ENCODE measurements at regions not wholly inside any gene's neighbourhood (a gene's known extent, or its start where the extent isn't known, plus 50 kb on each side); places are given as distances from the start of the nearest gene placed in this dataset.

DNA sequence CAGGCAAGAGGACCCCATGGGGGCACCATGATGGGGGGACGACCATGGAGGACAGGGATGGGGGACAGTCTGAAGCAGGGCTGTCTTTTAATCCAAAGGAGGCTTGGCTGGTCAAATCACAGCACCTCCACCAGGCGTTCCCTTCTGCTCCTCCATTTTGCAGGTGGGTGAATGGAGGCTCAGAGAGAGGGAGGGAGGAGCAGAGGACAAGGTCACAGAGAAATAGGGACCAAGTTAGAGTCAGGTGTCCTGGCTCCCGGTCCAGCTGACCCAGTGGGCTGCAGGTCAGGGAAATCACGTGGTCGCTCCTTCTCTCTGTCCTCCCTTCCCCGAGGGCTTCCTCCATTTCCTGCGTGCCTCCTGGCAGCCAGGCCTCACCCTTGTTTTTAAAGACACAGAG, 156.4 kb upstream of the SMIM23 start:
- no peak for DNase-seq

DNA sequence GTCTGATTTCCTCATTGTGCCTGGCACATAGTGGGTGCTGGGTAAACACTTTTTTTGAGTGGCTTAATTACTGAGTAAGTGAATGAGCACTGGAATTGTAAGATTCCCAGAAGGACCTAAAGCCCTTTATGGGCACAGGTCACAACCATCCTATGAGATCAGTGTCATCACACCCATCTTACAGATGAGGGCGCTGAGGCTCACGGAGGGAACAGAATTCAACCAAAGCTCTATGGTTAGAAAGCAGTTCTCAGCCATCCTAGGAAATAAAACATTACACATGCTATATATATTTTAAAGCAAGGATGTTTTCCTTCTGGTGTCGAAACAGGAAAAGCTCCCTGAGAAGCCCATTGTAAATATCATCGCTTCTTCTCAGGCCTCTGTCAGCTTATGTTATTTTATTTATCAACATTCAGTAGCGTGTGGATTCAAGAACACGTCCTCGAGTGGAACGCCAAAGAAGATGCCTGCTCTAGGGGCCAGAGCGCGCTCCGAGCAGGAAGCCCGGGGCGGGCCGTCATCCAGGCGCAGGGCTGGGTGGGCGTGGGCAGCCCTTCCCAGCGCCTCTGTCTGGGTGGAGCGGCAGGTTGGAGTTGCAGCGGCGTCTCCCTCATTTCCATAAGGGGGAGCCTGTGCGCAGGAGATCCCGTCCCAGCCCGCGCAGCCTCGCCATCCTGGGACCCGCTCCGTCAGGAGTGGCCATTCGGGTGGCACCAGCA, 155.8 kb upstream of the SMIM23 start:
- peak in 2 of 3 donors; percentile 67 to 86 for DNase-seq

DNA sequence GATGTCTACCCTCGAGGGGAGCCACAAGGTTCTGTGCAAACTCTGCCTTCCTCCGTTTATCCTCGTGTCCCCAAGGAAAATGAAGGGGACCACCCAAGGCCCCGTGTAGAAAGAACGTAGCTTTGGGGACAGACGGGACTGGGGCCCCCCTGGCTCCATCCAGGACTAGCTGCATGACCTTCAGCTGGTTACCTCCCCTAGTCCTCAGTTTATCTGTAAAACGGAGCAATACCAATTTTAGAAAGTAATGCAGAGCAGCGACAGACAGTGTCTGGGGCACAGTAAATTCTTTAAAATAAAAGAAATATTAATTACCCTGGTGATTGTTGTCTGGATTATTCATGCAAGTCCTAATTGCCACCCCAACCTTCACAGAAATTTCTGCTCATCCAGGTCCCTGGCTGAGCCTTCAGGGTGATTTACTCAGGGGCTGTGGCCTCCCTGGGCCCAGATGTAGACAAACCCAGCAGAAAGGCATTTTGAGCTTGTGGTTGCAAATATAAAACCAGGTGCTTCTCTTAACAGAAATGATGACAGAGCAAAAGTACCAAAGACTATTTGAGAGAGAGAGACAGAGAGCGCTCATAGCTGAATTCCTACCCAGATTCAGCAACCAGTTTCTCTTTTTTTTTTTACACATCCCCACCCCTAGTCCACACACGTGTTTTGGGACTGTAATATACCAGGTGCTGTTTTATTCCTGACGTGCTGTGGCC, 155.1 kb upstream of the SMIM23 start:
- no peak for DNase-seq

DNA sequence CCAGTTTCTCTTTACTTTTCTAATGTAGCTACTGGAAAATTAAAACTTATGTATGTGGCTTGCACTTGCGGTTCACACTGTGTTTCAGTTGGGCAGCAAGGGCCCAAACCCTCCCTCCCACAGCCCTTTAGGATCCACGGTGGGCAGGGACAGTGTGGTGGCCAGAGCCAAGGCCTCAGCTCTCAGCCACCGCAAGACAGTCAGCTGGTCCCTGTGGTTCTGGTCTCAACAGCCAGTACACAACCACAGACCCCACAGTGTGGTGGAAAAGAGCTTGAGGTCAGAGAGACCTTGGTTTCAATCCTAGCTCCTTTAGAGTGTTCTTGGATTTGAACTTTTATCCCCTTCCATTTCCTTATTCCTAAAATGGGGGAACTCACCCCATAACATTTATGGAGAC, 153.0 kb upstream of the SMIM23 start:
- DNase-seq, result no peak

DNA sequence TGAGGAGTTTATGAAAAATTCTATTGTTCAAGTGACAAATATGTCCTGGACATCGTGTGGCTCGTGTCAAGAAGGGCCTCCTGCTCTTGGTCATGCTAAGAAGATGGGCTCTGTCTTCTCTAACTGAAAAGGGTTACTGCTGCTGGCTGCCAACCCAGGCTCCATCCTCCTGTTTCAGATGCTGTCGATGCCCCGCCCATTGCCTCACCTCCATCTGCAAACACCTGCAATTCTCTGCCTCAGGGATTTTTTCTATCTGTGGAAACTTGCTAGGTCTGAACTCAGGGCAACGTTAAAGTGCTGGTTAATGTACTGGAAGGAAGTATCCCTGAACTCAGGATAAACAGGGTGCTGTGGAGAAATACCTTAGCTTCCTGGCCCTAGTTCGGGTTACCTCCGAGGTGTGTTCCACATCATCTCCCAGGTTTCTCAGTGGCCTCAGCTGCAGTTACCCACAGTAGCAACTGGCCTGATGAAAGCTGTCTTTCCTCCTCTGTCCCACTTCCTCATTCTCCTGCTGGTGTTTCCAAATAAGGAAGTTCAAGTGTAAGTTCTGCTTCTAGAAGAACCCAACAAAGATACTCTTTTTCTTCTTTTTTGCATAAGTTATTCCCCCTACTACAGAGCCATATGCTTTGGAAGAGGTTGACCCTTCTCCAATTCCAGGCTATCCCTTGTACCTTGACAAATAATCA, 151.7 kb upstream of the SMIM23 start:
- no peak for DNase-seq

DNA sequence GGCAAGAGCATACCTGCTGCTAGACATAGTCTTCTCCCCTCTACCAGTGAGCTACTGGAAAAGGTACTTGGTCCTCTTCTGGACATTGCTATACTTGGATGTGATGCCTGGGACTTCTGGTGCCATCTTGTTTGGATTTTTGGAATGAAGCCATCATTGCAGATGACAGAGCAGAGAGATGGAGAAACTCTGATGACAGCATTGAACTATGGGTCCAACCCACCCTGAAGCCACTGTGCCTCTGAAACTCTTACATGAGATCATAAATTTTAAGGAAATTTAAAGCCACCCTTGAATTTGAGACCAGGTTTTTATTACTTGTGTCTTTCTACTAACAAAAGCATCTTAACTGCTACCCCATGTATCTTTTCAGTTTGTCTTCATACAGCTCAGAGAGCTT, 151.1 kb upstream of the SMIM23 start:
- DNase-seq, result no peak

DNA sequence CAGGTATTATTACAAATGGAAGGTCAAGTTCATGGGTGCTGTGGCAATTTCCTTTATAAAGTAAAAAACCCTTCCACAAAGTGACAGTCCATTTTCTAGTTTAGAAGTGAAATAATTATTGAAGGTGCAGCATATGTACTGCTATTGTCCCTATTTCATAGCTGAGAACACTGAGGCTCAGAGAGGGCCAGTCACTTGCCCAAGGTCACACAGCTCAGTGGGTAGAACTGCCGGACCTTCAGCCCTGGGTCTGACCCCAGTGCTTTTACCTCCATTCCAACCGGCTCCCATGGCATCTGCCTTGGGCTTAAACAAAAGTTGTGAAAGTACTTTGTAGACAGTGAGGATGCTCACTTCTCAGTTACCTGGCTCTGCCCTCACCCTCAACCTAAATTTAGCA, 150.6 kb upstream of the SMIM23 start:
- no peak for DNase-seq

DNA sequence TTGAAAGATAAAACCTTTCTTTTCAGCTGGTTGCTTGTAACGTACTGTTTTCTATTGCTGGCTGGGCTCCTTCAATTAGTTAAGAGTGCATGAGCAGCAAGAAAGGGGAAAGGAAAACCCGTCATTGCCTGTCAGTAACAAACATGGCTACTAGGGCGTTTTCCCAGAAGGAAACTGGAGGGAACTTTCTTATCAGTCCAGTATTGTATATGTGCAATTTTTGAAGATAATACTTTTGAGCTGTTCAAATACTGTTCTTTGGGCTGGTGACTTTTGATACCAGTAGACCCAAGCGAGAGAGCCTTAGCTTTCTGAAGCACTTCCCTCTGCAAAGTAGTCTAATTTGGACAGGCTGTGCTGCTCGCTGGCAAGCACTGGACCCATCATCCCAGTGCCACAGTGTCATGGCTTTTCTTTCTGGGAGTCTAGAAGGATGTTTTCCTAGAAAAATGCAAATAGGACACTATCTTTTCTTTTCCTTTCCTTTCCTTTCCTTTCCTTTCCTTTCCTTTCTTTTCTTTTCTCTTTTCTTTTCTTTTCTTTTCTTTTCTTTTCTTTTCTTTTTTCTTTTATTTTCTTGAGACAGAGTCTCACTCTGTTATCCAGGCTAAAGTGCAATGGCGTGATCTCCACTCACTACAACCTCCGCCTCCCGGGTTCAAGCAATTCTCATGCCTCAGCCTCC, 149.9 kb upstream of the SMIM23 start:
- DNase-seq, result no peak

DNA sequence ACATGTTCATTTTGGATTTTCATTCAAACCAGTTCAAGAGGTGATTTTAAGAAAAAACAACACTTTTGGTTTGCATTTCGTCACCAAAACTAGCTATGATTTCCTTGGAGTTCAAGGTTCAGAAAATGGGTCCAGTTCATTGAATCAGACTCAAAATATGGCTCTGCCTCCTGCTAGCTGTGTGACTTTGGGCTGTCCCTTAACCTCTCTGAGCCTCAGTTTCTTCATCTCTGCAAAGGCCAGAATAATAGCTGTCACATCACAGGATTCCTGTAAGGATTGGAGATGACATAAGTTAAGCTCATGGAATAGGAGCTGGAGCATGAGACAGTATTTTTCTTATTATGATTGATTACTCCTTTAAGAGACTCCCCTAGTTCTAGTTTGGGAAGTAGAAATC, 147.8 kb upstream of the SMIM23 start:
- DNase-seq, result no peak

DNA sequence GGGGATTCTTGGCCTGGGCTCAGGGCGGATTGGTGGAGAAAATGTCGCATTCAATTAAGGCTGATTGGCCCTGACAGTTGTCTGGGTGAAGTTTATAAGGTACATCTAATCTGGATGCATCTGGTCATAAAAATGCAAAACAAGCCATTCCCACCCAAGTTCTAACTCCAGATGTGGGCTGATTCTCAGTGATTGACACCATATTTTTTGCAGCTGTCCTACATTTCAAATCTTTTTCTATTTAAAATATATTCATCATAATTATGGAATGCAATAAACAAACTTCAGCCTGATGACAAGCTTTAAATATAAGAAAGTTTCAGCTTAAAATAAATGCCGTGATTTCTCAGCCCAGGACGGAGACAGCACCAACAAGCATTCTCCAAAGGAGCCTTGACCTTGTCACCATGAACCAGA, 146.4 kb upstream of the SMIM23 start:
- DNase-seq, result no peak

DNA sequence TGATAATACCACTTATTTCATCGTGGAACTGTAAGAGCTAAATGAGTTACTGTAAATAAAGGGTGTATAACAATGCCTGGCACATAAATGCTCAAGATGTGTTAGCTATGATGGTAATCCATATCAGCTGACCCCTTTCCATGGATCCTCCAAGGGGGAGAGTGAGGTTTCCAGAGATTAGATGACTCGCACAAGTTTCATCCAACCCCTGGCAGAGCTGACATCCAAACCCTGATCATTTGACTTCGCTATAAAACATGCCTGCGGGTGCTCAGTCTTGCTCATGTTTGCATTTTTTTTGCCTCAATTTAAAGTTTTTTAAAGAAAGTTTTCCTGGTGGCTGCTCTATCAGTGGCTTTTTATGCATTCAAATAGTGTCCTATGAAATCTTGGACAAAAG, 145.7 kb upstream of the SMIM23 start:
- DNase-seq, result no peak

DNA sequence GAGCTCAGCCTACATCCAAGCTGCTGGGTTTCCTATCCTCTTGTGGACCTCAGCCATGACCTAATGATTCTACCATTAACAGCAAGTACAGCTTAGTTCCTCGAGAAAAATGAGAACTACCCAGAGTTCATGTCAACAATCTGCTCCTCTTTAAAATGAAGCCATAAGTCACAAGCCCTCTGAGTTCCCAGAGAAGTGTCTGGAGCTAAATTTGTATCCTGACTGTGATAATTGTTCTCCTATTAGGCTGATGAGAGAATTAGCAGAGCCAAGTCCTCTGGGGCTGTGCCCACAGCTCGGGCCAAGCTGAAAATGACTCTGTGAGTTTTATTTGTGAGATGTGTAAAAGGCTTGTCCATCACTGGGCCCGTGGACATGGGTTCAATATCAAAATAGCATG, 145.1 kb upstream of the SMIM23 start:
- DNase-seq, result peak in 1 of 3 donors; percentile 55

DNA sequence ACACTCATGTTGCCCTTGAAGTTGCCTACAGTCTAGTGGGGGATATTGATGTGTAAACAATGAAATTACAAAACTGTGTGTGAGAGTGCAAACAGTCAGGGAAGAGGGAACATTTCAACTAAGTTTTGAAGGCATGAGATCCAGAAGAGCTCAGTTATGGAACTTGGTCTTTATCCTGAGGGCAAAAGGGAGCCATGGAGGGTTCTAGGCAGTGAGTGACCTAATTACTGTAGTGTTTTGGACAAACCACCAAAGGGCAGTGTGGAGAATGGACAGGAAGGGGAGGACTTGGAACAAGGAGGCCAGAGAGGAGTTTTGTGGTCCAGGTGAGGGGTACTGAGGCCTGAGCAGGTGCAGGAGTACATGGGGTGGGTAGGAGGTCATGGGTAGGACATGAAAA, 143.7 kb upstream of the SMIM23 start:
- DNase-seq, result no peak

DNA sequence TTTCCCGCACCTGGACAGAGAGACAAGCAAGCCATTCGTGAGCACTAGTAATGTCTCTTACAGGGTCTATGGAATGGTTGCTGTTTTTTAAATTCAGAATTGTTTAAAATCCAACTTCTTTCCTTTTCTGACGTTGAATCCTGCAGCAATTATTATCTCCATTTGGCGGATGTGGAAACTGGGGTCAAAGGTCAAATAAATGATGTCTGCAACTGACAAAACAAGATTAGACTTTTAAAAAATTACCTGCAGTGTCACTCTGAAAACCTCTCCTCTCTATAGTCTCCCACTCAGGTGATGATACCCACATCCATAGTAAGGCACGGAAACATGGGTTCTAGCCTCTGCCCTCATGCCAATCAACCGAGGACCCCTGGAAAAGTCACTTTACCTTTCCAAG, 142.7 kb upstream of the SMIM23 start:
- DNase-seq, result no peak

DNA sequence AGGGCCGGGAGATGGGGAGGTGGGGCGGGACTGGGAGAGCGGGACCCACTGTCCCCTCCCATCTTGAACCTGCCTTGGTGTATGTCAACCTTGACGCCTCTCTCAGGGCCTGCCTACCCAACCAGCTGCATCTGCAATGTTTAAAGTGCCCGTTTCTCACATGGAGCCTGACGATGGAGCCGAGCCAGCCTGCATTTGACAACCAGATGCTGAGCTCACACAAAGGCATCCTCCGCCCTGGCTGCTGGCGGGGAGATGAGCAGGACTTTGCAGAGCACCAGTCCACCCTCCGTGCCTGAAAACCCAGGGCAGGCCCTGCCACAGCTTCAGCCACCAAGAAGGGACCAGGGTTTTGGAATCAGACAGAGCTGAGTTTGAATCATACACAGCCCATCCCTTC, 141.1 kb upstream of the SMIM23 start:
- DNase-seq, result peak in 1 of 3 donors; percentile 77

DNA sequence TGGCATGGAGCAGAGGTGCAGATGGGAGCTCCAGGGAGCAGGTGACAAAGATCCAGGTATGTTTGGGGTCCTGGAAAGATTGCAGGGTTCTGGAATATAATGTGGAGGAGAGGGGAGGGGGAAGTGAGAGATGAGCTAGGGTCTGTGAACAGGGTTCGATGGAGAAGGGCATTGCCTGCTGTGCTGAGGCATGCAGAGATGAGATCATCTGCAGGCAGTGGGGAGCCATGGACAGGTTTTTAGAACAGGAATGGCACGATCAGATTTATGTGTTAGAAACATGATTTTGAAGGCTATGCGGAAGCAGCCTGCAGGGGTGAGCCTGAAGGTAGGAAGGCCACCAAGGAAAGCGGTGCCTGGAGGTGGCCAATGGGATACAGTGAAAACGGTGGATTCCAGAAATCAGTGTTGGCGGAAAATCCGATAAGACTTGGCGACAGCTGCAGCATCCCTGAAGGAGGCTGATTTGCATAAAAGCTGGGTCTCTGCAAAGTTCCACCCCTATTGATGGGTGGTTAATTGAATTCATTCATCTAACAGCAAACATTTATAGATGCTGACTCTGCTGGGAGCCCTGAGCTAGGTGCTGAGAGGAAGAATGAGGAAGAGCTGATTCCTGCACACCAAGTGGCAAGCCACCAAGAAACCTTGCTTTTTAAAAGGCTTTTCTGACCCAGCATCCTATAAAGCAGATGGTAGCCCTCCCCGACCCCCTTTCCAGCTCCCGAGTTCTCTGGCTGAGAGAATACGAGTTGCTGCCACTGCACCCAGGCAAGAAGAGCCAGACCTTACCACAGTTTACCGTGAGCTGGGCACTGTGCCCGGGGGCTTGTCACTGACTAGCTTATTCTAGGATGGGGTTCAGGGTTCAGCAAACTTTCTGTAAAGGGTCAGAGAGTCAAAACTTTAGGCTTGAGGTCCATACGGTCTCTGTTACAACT, 139.2 kb upstream of the SMIM23 start:
- DNase-seq, result no peak

DNA sequence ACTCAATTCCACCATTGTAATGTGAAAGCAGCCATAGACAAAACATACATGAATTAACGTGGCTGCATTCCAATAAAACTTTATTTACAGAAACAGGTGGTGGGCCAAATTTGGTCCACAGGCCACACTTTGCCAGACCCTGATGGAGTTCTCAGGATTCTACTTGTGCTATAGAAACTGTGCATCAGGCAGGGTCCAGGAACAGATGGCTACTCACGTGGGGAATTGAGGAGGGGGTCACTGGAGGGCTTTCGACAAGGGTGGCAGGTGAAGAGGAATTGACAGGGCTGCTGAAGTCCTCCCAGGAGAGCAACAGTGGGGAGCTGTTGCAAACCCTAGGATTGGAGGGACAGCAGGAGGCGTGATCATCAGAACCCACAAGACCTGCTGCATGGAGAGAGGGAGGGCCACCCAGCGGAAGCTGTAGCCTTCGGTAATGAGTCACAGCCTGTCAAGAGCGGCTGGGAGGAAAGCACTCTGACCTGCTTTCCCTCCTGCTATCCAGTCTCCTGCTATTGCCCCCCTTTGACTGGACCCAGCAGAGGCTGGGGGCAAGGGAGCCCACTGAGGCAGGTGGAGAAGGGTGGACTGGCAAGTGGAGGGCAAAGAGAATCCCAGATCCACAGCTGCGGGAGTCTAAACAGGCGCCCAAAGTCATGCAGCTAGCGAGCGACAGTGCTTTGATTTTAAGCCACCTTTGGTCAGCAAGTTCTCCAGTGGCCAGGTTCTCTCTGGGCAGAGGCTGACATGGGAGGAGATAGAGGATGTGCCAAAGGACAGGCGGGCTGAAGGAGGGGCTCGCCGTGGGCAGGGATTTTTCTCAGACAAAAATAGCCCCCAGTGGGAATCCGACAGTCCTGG, 138.3 kb upstream of the SMIM23 start:
- DNase-seq, result no peak

DNA sequence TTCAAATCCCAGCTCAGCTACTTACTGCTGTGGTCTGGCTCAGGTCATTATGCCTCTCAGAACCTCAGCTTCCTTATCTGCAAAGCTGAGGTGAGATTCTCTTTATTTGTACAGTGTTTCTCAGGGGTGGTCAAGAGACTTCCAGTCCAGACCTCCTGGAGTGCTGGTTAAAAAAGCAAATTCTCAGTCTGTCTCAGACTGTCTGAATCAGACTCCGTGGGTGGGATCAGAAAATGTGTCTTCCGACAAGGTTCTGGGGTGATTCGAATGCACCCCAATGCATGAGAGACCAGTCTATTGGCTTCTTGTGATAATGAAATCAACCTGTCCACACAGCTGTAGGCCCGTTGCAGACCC, 137.7 kb upstream of the SMIM23 start:
- DNase-seq, result no peak

DNA sequence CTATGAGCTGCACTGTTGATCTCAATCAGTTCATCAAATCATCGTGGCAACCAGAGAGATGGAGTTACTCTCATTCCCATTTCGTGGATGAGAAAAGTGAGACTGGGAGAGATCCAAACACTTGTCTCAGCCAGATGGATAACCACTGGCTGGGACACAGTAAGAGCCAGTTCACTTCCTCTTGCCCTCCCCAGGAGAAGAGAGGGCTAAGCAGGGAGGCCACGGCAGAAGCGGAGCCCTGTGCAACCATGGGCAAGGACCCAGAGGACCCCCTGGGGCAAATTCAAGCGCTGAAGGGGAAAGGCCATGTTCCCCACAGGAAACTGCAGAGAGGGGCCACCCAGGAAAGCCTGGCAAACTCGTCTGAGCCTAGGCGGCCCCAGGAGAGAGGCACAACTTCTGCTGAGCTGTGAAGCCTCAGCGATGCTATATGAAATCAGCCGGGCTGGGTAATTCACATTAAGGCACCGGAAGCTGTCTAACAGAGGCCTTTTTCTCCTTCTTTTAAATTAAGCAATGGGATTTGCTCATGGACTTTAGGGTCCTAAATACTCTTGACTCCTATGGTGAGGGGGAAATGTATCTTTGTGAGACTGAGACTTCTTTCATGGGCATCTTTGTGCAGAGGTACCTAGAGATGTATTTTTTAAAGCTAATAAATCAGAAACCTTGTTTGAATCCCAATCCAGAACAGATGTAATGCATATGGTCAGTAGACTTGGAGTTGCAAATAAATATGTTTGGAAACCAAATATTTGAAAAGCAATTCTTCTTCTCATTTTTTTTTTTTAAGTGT, 137.1 kb upstream of the SMIM23 start:
- peak in 1 of 3 donors; percentile 55 for DNase-seq

DNA sequence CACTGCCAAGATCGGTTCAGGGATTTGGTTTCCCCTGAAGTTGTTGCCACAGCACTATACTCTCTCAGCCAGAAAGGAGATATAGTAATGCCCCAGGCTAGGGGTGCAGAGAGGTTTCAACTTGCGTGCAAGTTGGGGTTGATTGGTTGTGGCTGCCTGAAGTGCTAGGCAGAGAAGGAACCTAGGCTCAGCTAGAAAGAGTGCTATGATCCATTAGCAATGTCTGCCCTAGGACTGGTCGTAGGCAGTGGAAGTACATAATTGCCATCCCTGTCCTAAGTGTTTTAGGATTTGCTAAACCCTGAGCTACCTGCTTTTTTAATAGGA, 136.6 kb upstream of the SMIM23 start:
- no peak for DNase-seq
